Mesothelial cell of epicardium (in vitro differentiated cells): ENCODE measurements at regions not wholly inside any gene's neighbourhood (a gene's known extent, or its start where the extent isn't known, plus 50 kb on each side); places are given as distances from the start of the nearest gene placed in this dataset.

Experiments used
- DNase-seq, 2 experiments: peaks; one replicate each; pipeline ENCODE4 v3.0.0; 2021; ENCODE audit warnings: low spot score in 2 of 2; ENCODE audit not compliant: unreplicated experiment in 2 of 2
- H3K27ac Mint-ChIP-seq: 2 replicates; pipeline ENCODE4 v1.8.0; 2021; ENCODE audit warnings: mixed read lengths
- H3K27me3 Mint-ChIP-seq: 2 replicates; pipeline ENCODE4 v1.8.0; 2021; ENCODE audit warnings: low read depth, mixed read lengths
- H3K36me3 Mint-ChIP-seq: 2 replicates; pipeline ENCODE4 v1.8.0; 2021; ENCODE audit warnings: mixed read lengths
- H3K4me1 Mint-ChIP-seq: 2 replicates; pipeline ENCODE4 v1.8.0; 2021; ENCODE audit warnings: mixed read lengths
- H3K4me3 Mint-ChIP-seq: 2 replicates; pipeline ENCODE4 v1.8.0; 2021; ENCODE audit warnings: mild to moderate bottlenecking, moderate library complexity, mixed read lengths
- H3K9me3 Mint-ChIP-seq: 2 replicates; pipeline ENCODE4 v1.8.0; 2021; ENCODE audit warnings: mixed read lengths
- CTCF ChIP-seq: fragments of 200-600 bp; sonication (generic); IDR thresholded peaks from one replicate; pipeline ENCODE4 v1.5.0; 2021; ENCODE audit warnings: antibody characterized with exemption; ENCODE audit not compliant: unreplicated experiment

DNA sequence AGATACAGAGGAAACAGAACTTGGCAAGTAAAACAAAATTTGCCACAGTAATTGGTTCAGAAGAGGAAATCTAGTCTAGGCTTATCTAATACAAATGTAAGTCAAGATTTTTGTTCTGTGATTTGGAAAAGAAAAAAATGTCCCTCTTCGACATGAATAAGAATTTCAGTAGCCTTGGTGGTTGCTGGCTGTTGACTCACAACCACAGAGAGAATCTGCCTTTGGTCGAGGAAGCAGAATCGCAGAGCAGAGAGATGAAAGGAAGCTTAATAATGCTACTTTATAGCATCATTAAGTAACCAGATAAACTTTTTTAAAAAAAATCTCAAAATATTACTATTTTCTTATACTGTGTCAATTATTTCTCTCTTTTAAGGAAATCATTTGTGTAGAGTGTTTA lies 1096.6 kb downstream of the FLRT2 start:
- H3K27ac Mint-ChIP-seq, result no peak overlapping the region
- H3K4me1 Mint-ChIP-seq, result no peaks in the 10 kb centered on the region
- no peak overlapping the region for H3K4me3 Mint-ChIP-seq
- TF ChIP-seq CTCF, result no peak
- peaks cover 12% of the 10 kb centered on the region for H3K9me3 Mint-ChIP-seq
- DNase-seq, result no peak
- H3K27me3 Mint-ChIP-seq, result no peaks in the 10 kb centered on the region
- H3K36me3 Mint-ChIP-seq, result no peaks in the 10 kb centered on the region

GRCh38 chr14:86625637-86626036 lies 1095.7 kb downstream of the FLRT2 start:
- Mint-ChIP-seq H3K9me3 (peaks cover 10% of the 10 kb centered on the region), H3K27me3 (no peaks in the 10 kb centered on the region), H3K36me3 (no peaks in the 10 kb centered on the region), H3K4me3 (no peak overlapping the region), H3K4me1 (peaks cover 4% of the 10 kb centered on the region), H3K27ac (no peak overlapping the region)
- no peak for DNase-seq
- TF ChIP-seq CTCF, result no peak

DNA sequence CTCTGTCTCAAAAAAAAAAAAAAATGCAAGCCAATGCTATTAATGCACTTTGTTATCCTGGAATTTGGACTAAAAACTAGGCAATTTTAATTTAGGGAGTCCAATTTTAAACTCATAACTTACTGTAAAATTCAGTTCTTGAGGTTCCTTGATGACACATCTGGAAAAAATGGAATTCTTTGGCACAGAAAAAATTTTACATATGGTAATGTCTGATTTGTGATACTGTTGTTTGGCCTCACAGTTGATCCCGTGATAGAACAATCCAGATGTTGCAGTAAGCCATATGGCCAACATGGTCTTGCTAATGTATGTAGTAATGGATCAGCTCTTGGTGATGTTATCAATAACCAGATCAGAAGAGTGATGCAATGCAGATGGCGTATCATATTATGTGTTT lies 1089.8 kb downstream of the FLRT2 start:
- no peak for DNase-seq
- no peak for TF ChIP-seq CTCF
- H3K4me1 Mint-ChIP-seq, result peaks cover 4% of the 10 kb centered on the region
- no peak overlapping the region for H3K4me3 Mint-ChIP-seq
- H3K36me3 Mint-ChIP-seq, result no peaks in the 10 kb centered on the region
- H3K27ac Mint-ChIP-seq, result no peak overlapping the region
- H3K27me3 Mint-ChIP-seq, result peaks cover 9% of the 10 kb centered on the region
- H3K9me3 Mint-ChIP-seq, result peaks cover 6% of the 10 kb centered on the region

- Mint-ChIP-seq H3K27ac (no peak overlapping the region), H3K27me3 (peaks cover 9% of the 10 kb centered on the region), H3K36me3 (no peaks in the 10 kb centered on the region), H3K9me3 (no peaks in the 10 kb centered on the region), H3K4me1 (peaks cover 13% of the 10 kb centered on the region), H3K4me3 (no peak overlapping the region)
- DNase-seq, result no peak
- TF ChIP-seq CTCF, result no peak
Observed at GRCh38 chr14:86613786-86614185, 1083.8 kb downstream of the FLRT2 start.

- DNase-seq, result no peak
- Mint-ChIP-seq H3K36me3 (no peaks in the 10 kb centered on the region), H3K9me3 (no peaks in the 10 kb centered on the region), H3K27me3 (peaks cover 6% of the 10 kb centered on the region), H3K27ac (no peak overlapping the region), H3K4me1 (peaks cover 13% of the 10 kb centered on the region), H3K4me3 (no peak overlapping the region)
- TF ChIP-seq CTCF, result no peak
Observed at GRCh38 chr14:86613126-86613525, 1083.2 kb downstream of the FLRT2 start.

GRCh38 chr14:86604561-86604960 lies 1074.6 kb downstream of the FLRT2 start:
- no peaks in the 10 kb centered on the region for H3K36me3 Mint-ChIP-seq
- H3K27ac Mint-ChIP-seq, result no peak overlapping the region
- TF ChIP-seq CTCF, result no peak
- peaks cover 2% of the 10 kb centered on the region for H3K27me3 Mint-ChIP-seq
- no peak for DNase-seq
- peaks cover 8% of the 10 kb centered on the region for H3K9me3 Mint-ChIP-seq
- H3K4me3 Mint-ChIP-seq, result no peak overlapping the region
- no peaks in the 10 kb centered on the region for H3K4me1 Mint-ChIP-seq
